Esophagus squamous epithelium (tissue), 5 donors: ENCODE measurements at regions not wholly inside any gene's neighbourhood (a gene's known extent, or its start where the extent isn't known, plus 50 kb on each side); places are given as distances from the start of the nearest gene placed in this dataset.

Experiments
- DNase-seq: peaks from one replicate; lab custom pipeline; 2025; lab: John Stamatoyannopoulos, UW
- H3K27ac ChIP-seq, 4 donors: fragments of 200-600 bp; sonication (generic); one replicate each; pipeline ENCODE4 v1.5.1; 2016 to 2019; ENCODE audit warnings: mild to moderate bottlenecking in 1 of 4
- H3K27me3 ChIP-seq, 4 donors: fragments of 200-600 bp; sonication (generic); 1 replicate in 3 of 4; 2 replicates in 1 of 4; pipeline versions ENCODE4 v1.5.1 to v1.6.0; 2017 to 2021; ENCODE audit warnings: antibody characterized with exemption in 1 of 4
- H3K36me3 ChIP-seq, 3 donors: fragments of 200-600 bp; sonication (generic); one replicate each; pipeline ENCODE4 v1.5.1; 2016 to 2019
- H3K4me1 ChIP-seq, 3 donors: fragments of 200-600 bp; sonication (generic); one replicate each; pipeline ENCODE4 v1.5.1; 2017 to 2019
- H3K4me3 ChIP-seq, 4 donors: fragments of 200-600 bp; sonication (generic); 1 replicate in 3 of 4; 2 replicates in 1 of 4; pipeline ENCODE4 v1.5.1; 2016 to 2019; ENCODE audit warnings: mild to moderate bottlenecking in 2 of 4, moderate library complexity in 1 of 4
- H3K9me3 ChIP-seq, 3 donors: fragments of 200-600 bp; sonication (generic); one replicate each; pipeline ENCODE4 v1.5.1; 2016 to 2019
- CTCF ChIP-seq, 6 experiments: fragments of 450-650 bp in 4 of 6; fragments of 200-600 bp in 2 of 6; sonication (generic) in 2 of 6; IDR thresholded peaks; one replicate each; pipeline ENCODE4 v1.5.1; 2016 to 2019; ENCODE audit warnings: antibody characterized with exemption in 6 of 6, mild to moderate bottlenecking in 4 of 6, moderate library complexity in 4 of 6
- POLR2A ChIP-seq, 4 donors: fragments of 450-650 bp; IDR thresholded peaks; one replicate each; pipeline ENCODE4 v1.6.1; 2017; ENCODE audit warnings: antibody characterized with exemption in 4 of 4, mild to moderate bottlenecking in 4 of 4, moderate library complexity in 3 of 4
- WGBS, 2 donors: methylation state at CpG; one replicate each; pipeline ENCODE4 v1.1.5; 2018; 5-methylcytosine and 5-hydroxymethylcytosine counted together
- intact Hi-C: fragments of 100-400 bp; cut with DNase I; formaldehyde crosslinking; loops from one replicate; pipeline ENCODE4 v1.15.0; 2022
- donor health status: DM: yes; HTN: yes; CAD: no.

- Histone ChIP-seq H3K27me3 (no peaks in the 10 kb centered on the region), H3K4me3 (no peak overlapping the region), H3K9me3 (no peaks in the 10 kb centered on the region), H3K36me3 (no peaks in the 10 kb centered on the region), H3K27ac (peak overlapping the region in 2 of 4 donors; percentile 36 to 42), H3K4me1 (peaks cover 0 to 25% (median 0%) of the 10 kb centered on the region in 3 donors)
- TF ChIP-seq CTCF (IDR thresholded peaks at IDR 0.05) (no peak), POLR2A (IDR thresholded peaks at IDR 0.05) (no peak)
- 16 to 40% methylated on average over 5 of the region's 5 CpGs for WGBS, 2 donors
- no peak for DNase-seq
- intact Hi-C loops = no loop called here
These were observed 650.6 kb upstream of the ARID1B start for GRCh38 chr6:156126535-156126934.

GRCh38 chr6:156125844-156126243 is 651.3 kb upstream of the ARID1B start:
- DNase-seq = no peak
- peaks cover 0 to 25% (median 0%) of the 10 kb centered on the region in 3 donors for H3K4me1 ChIP-seq
- H3K27me3 ChIP-seq = no peaks in the 10 kb centered on the region
- H3K27ac ChIP-seq = peak overlapping the region in 2 of 4 donors; percentile 36 to 42
- TF ChIP-seq CTCF (IDR thresholded peaks at IDR 0.05) (no peak), POLR2A (IDR thresholded peaks at IDR 0.05) (no peak)
- intact Hi-C loops = no loop called here
- H3K9me3 ChIP-seq = no peaks in the 10 kb centered on the region
- no peaks in the 10 kb centered on the region for H3K36me3 ChIP-seq
- no peak overlapping the region for H3K4me3 ChIP-seq
- 18 to 25% methylated on average over 2 of the region's 2 CpGs for WGBS, 2 donors

GRCh38 chr6:156123731-156124130 is 653.4 kb upstream of the ARID1B start:
- Histone ChIP-seq H3K36me3 (no peaks in the 10 kb centered on the region), H3K27ac (no peak overlapping the region), H3K4me1 (peaks cover 0 to 25% (median 0%) of the 10 kb centered on the region in 3 donors), H3K9me3 (no peaks in the 10 kb centered on the region), H3K4me3 (no peak overlapping the region), H3K27me3 (no peaks in the 10 kb centered on the region)
- intact Hi-C loops = no loop called here
- no peak for DNase-seq
- no peak for TF ChIP-seq CTCF (IDR thresholded peaks at IDR 0.05)
- TF ChIP-seq POLR2A (IDR thresholded peaks at IDR 0.05) = no peak
- WGBS, 2 donors = 88 to 92% methylated on average over 5 of the region's 5 CpGs

- intact Hi-C loops = no loop called here
- 89 to 97% methylated on average over 5 to 6 of the region's 6 CpGs for WGBS, 2 donors
- Histone ChIP-seq H3K27me3 (no peaks in the 10 kb centered on the region), H3K36me3 (no peaks in the 10 kb centered on the region), H3K9me3 (no peaks in the 10 kb centered on the region), H3K4me3 (no peak overlapping the region), H3K4me1 (peaks cover 0 to 19% (median 0%) of the 10 kb centered on the region in 3 donors), H3K27ac (no peak overlapping the region)
- DNase-seq = no peak
- no peak for TF ChIP-seq CTCF (IDR thresholded peaks at IDR 0.05)
- no peak for TF ChIP-seq POLR2A (IDR thresholded peaks at IDR 0.05)
These were observed 655.2 kb upstream of the ARID1B start for GRCh38 chr6:156121973-156122372.

GRCh38 chr6:156114541-156114940 is 658.9 kb upstream of the NOX3 start:
- intact Hi-C loops = no loop called here
- WGBS, 2 donors = 87 to 92% methylated on average over 3 of the region's 3 CpGs
- Histone ChIP-seq H3K36me3 (no peaks in the 10 kb centered on the region), H3K27me3 (no peaks in the 10 kb centered on the region), H3K4me1 (no peaks in the 10 kb centered on the region), H3K27ac (no peak overlapping the region), H3K4me3 (no peak overlapping the region), H3K9me3 (no peaks in the 10 kb centered on the region)
- DNase-seq = no peak
- TF ChIP-seq CTCF (IDR thresholded peaks at IDR 0.05) (no peak), POLR2A (IDR thresholded peaks at IDR 0.05) (no peak)
